Endothelial cell of umbilical vein (primary cell): ENCODE measurements at regions not wholly inside any gene's neighbourhood (a gene's known extent, or its start where the extent isn't known, plus 50 kb on each side); places are given as distances from the start of the nearest gene placed in this dataset.

ENCODE experiments used
- BruUV-seq: library from RNA; stranded (reverse); fragments of 400-500 nt; replicated peaks from 2 replicates; lab custom pipeline; 2021; lab: Mats Ljungman, UMichigan
- CTCF ChIA-PET: fragments of 300-600, 350-600 bp; sonication (Branson Sonifier 250); formaldehyde crosslinking; loops from one replicate; lab custom pipeline; 2021; ENCODE audit warnings: antibody characterized with exemption, inconsistent platforms; lab: Charles Lee
- POLR2A ChIA-PET: fragments of 300-600, 350-600 bp; sonication (Branson Sonifier 250); formaldehyde crosslinking; loops from one replicate; lab custom pipeline; 2021; ENCODE audit warnings: antibody characterized with exemption, inconsistent platforms; lab: Charles Lee
- DNase-seq: peaks from one replicate; pipeline ENCODE4 v3.0.0-alpha.2; 2011; ENCODE audit warnings: low read depth, low spot score
- FAIRE-seq: peaks from 2 replicates; lab custom pipeline; 2011; peaks lifted over from hg19 to GRCh38; lab: Jason Lieb, UNC
- H2AFZ ChIP-seq: 2 replicates; pipeline ENCODE4 v1.6.0; 2012; ENCODE audit warnings: low read depth, low read length, control low read depth, inconsistent platforms
- H3K27ac ChIP-seq: 2 replicates; pipeline ENCODE4 v1.5.1; 2011; ENCODE audit warnings: low read depth, mild to moderate bottlenecking, control low read depth, low read length, moderate library complexity; ENCODE audit not compliant: insufficient read depth
- H3K27me3 ChIP-seq, 2 experiments: 2 replicates each; pipeline versions ENCODE4 v1.6.0 to v1.6.1; 2011; ENCODE audit warnings: low read length in 2 of 2, mixed read lengths in 1 of 2; ENCODE audit not compliant: control insufficient read depth in 2 of 2, insufficient read depth in 2 of 2
- H3K36me3 ChIP-seq, 2 experiments: 2 replicates in 1 of 2; 3 replicates in 1 of 2; pipeline ENCODE4 v1.5.1; 2011; ENCODE audit warnings: low read length in 2 of 2, mild to moderate bottlenecking in 1 of 2, moderate library complexity in 1 of 2; ENCODE audit not compliant: control insufficient read depth in 2 of 2, insufficient read depth in 2 of 2; ENCODE audit errors: extremely low read depth in 1 of 2
- H3K4me1 ChIP-seq: 3 replicates; pipeline ENCODE4 v1.5.1; 2011; ENCODE audit warnings: mild to moderate bottlenecking, low read length; ENCODE audit not compliant: control insufficient read depth, insufficient read depth; ENCODE audit errors: extremely low read depth
- H3K4me2 ChIP-seq: 2 replicates; pipeline ENCODE4 v1.6.1; 2011; ENCODE audit warnings: low read length, control low read depth, mixed read lengths; ENCODE audit not compliant: insufficient read depth
- H3K4me3 ChIP-seq, 3 experiments: fragments of 200-600 bp in 1 of 3; sonication (generic), shearing (Covaris generic) in 1 of 3; replicated peaks in 1 of 3; 2 replicates each; pipeline ENCODE4 v1.5.1; 2011 to 2016; ENCODE audit warnings: control low read depth in 3 of 3, low read length in 3 of 3, mild to moderate bottlenecking in 2 of 3, inconsistent platforms in 1 of 3, low read depth in 1 of 3, moderate library complexity in 1 of 3; ENCODE audit not compliant: insufficient read depth in 1 of 3
- H3K79me2 ChIP-seq: 2 replicates; pipeline ENCODE4 v1.6.0; 2012; ENCODE audit warnings: low read length, inconsistent platforms; ENCODE audit not compliant: control insufficient read depth, insufficient read depth
- H3K9ac ChIP-seq: replicated peaks from 2 replicates; pipeline ENCODE3; 2011; ENCODE audit warnings: low read length, control low read depth; ENCODE audit not compliant: insufficient read depth; ENCODE audit errors: extremely low read depth
- H3K9me1 ChIP-seq: replicated peaks from 3 replicates; pipeline ENCODE4 v1.6.0; 2011; ENCODE audit warnings: mild to moderate bottlenecking, low read length; ENCODE audit not compliant: control insufficient read depth, insufficient read depth; ENCODE audit errors: extremely low read depth
- H3K9me3 ChIP-seq: replicated peaks from 2 replicates; pipeline ENCODE4 v1.5.1; 2012; ENCODE audit warnings: low read length, inconsistent platforms; ENCODE audit not compliant: control insufficient read depth, insufficient read depth
- H4K20me1 ChIP-seq: replicated peaks from 2 replicates; pipeline ENCODE3; 2011; ENCODE audit warnings: mild to moderate bottlenecking, low read length; ENCODE audit not compliant: control insufficient read depth, insufficient read depth; ENCODE audit errors: extremely low read depth
- CTCF ChIP-seq, 2 donors: IDR thresholded peaks; 1 replicate in 1 of 2; 2 replicates in 1 of 2; pipeline ENCODE4 v1.5.1; 2011; ENCODE audit warnings: low read length in 2 of 2, mild to moderate bottlenecking in 2 of 2, moderate library complexity in 2 of 2, control low read depth in 1 of 2, inconsistent platforms in 1 of 2, low read depth in 1 of 2; ENCODE audit not compliant: insufficient read depth in 1 of 2; ENCODE audit errors: extremely low read depth in 1 of 2
- EZH2 ChIP-seq: IDR thresholded peaks from 2 replicates; pipeline ENCODE4 v1.6.1; 2012; ENCODE audit warnings: borderline replicate concordance, low read depth, mild to moderate bottlenecking, moderate library complexity, low read length, inconsistent platforms; ENCODE audit not compliant: severe bottlenecking
- FOS ChIP-seq: IDR thresholded peaks from 2 replicates; pipeline ENCODE4 v1.6.1; 2011; ENCODE audit warnings: mild to moderate bottlenecking, low read length, moderate library complexity, borderline replicate concordance; ENCODE audit not compliant: insufficient read depth
- GATA2 ChIP-seq: IDR thresholded peaks from 2 replicates; pipeline ENCODE4 v1.7.0; 2011; ENCODE audit warnings: low read depth, mild to moderate bottlenecking, moderate library complexity, mixed read lengths, low read length; ENCODE audit not compliant: insufficient read length, insufficient read depth
- JUN ChIP-seq: IDR thresholded peaks from 2 replicates; pipeline ENCODE4 v1.6.1; 2011; ENCODE audit warnings: borderline replicate concordance, low read depth; ENCODE audit not compliant: insufficient read length, insufficient read depth
- MAX ChIP-seq: IDR thresholded peaks from 2 replicates; pipeline ENCODE4 v1.6.1; 2011; ENCODE audit not compliant: insufficient read depth, insufficient read length
- MYC ChIP-seq: IDR thresholded peaks from one replicate; pipeline ENCODE4 v1.6.1; 2011; ENCODE audit warnings: mild to moderate bottlenecking, low read depth, low read length
- POLR2A ChIP-seq: IDR thresholded peaks from 2 replicates; pipeline ENCODE4 v1.6.1; 2012; ENCODE audit warnings: low read depth, mild to moderate bottlenecking, control low read depth, low read length
- POLR2AphosphoS5 ChIP-seq: IDR thresholded peaks from 2 replicates; pipeline ENCODE4 v1.6.1; 2012; ENCODE audit warnings: low read depth, mild to moderate bottlenecking, control low read depth, low read length, moderate library complexity; ENCODE audit not compliant: insufficient read depth
- dilution Hi-C: fragments of 300-500 bp; cut with MboI; formaldehyde crosslinking; loops from one replicate; pipeline ENCODE4 v1.15.0; 2019; ENCODE audit warnings: low sequenced_read_pairs; ENCODE audit not compliant: extremely low pct_ligation_motif_present
- intact Hi-C: fragments of 100-400 bp; cut with micrococcal nuclease; formaldehyde crosslinking; loops from one replicate; pipeline ENCODE4 v1.10.0; 2022

GRCh38 chr6:119598883-119599282 is 249.3 kb upstream of the MAN1A1 start:
- DNase-seq, result no peak
- no peaks in the 10 kb centered on the region for H3K36me3 ChIP-seq
- intact Hi-C loops, result no loop called here
- no peak overlapping the region for H3K9ac ChIP-seq
- dilution Hi-C loops, result no loop called here
- no peak overlapping the region for H2AFZ ChIP-seq
- H3K27me3 ChIP-seq, result no peaks in the 10 kb centered on the region
- no peaks in the 10 kb centered on the region for H3K9me1 ChIP-seq
- CTCF ChIA-PET, result no interaction called here
- FAIRE-seq, result no peak
- H3K9me3 ChIP-seq, result no peaks in the 10 kb centered on the region
- H3K4me3 ChIP-seq, result no peak overlapping the region
- POLR2A ChIA-PET, result no interaction called here
- H4K20me1 ChIP-seq, result no peaks in the 10 kb centered on the region
- no peaks in the 10 kb centered on the region for H3K79me2 ChIP-seq
- no peak overlapping the region for H3K4me2 ChIP-seq
- no TSS peak for BruUV-seq
- no peak overlapping the region for H3K27ac ChIP-seq
- no peak for TF ChIP-seq EZH2
- TF ChIP-seq MAX, result no peak
- no peak for TF ChIP-seq GATA2
- no peak for TF ChIP-seq POLR2AphosphoS5
- no peak for TF ChIP-seq POLR2A
- no peak for TF ChIP-seq CTCF (IDR thresholded peaks at IDR 0.05; ENCODE audit: extremely low read depth in 1 of 2, insufficient read depth in 1 of 2, low read depth in 1 of 2, low read length in 2 of 2)
- H3K4me1 ChIP-seq, result no peaks in the 10 kb centered on the region

- Histone ChIP-seq H3K9ac (no peak overlapping the region), H3K27me3 (no peaks in the 10 kb centered on the region), H3K27ac (no peak overlapping the region), H3K4me3 (no peak overlapping the region), H3K79me2 (no peaks in the 10 kb centered on the region), H3K9me1 (no peaks in the 10 kb centered on the region), H3K9me3 (no peaks in the 10 kb centered on the region), H3K36me3 (no peaks in the 10 kb centered on the region), H3K4me2 (no peak overlapping the region), H4K20me1 (no peaks in the 10 kb centered on the region), H2AFZ (no peak overlapping the region), H3K4me1 (no peaks in the 10 kb centered on the region)
- intact Hi-C loops (no loop called here), dilution Hi-C loops (no loop called here)
- no TSS peak for BruUV-seq
- FAIRE-seq (no peak), DNase-seq (no peak)
- CTCF ChIA-PET, result no interaction called here
- no peak for TF ChIP-seq EZH2
- TF ChIP-seq GATA2, result no peak
- no peak for TF ChIP-seq POLR2A
- no peak for TF ChIP-seq JUN
- no peak for TF ChIP-seq POLR2AphosphoS5
- TF ChIP-seq MAX, result no peak
- TF ChIP-seq CTCF (IDR thresholded peaks at IDR 0.05; ENCODE audit: extremely low read depth in 1 of 2, insufficient read depth in 1 of 2, low read depth in 1 of 2, low read length in 2 of 2), result no peak
- TF ChIP-seq MYC, result no peak
- no peak for TF ChIP-seq FOS
- POLR2A ChIA-PET, result no interaction called here
Observed at GRCh38 chr6:119594907-119595306, 245.3 kb upstream of the MAN1A1 start.
